Liver (tissue), 7 donors: ENCODE measurements at regions not wholly inside any gene's neighbourhood (a gene's known extent, or its start where the extent isn't known, plus 50 kb on each side); places are given as distances from the start of the nearest gene placed in this dataset.

ENCODE experiments used
- DNase-seq: peaks from one replicate; pipeline ENCODE4 v3.0.0-alpha.2; 2017; ENCODE audit warnings: low spot score
- H3K27ac ChIP-seq, 2 donors: one replicate each; pipeline ENCODE4 v1.7.0; 2013; ENCODE audit warnings: inconsistent platforms in 2 of 2, low read length in 2 of 2, control low read depth in 1 of 2, low read depth in 1 of 2, mild to moderate bottlenecking in 1 of 2
- H3K27me3 ChIP-seq, 4 donors: one replicate each; pipeline versions ENCODE4 v1.6.1 to v1.7.0; 2013; ENCODE audit warnings: low read length in 3 of 4, inconsistent platforms in 1 of 4, mild to moderate bottlenecking in 1 of 4, moderate library complexity in 1 of 4; ENCODE audit not compliant: control insufficient read depth in 4 of 4, insufficient read depth in 4 of 4
- H3K36me3 ChIP-seq, 4 donors: one replicate each; pipeline versions ENCODE4 v1.6.1 to v1.7.0; 2013; ENCODE audit warnings: low read length in 3 of 4, mild to moderate bottlenecking in 3 of 4, low read depth in 1 of 4, moderate library complexity in 1 of 4; ENCODE audit not compliant: control insufficient read depth in 4 of 4, insufficient read depth in 3 of 4
- H3K4me1 ChIP-seq, 4 donors: one replicate each; pipeline versions ENCODE4 v1.6.1 to v1.7.0; 2013; ENCODE audit warnings: low read length in 3 of 4, mild to moderate bottlenecking in 3 of 4, moderate library complexity in 1 of 4; ENCODE audit not compliant: control insufficient read depth in 4 of 4, insufficient read depth in 4 of 4
- H3K4me3 ChIP-seq, 3 donors: one replicate each; pipeline versions ENCODE4 v1.6.1 to v1.7.0; 2013; ENCODE audit warnings: low read length in 3 of 3, control low read depth in 1 of 3, low read depth in 1 of 3, mild to moderate bottlenecking in 1 of 3
- H3K9ac ChIP-seq, 2 donors: one replicate each; pipeline ENCODE4 v1.7.0; 2013; ENCODE audit warnings: low read length in 2 of 2, mild to moderate bottlenecking in 2 of 2, moderate library complexity in 2 of 2, control low read depth in 1 of 2, low read depth in 1 of 2
- H3K9me3 ChIP-seq, 4 donors: one replicate each; pipeline versions ENCODE4 v1.6.1 to v1.7.0; 2013; ENCODE audit warnings: low read length in 3 of 4; ENCODE audit not compliant: control insufficient read depth in 4 of 4
- EGR1 ChIP-seq, 2 donors: IDR thresholded peaks; 2 replicates each; pipeline ENCODE4 v1.6.1; 2016 to 2018; ENCODE audit warnings: antibody characterized with exemption in 2 of 2, low read depth in 2 of 2
- FOXA1 ChIP-seq: IDR thresholded peaks from 2 replicates; pipeline ENCODE4 v1.6.1; 2016; ENCODE audit warnings: antibody characterized with exemption
- FOXA2 ChIP-seq: IDR thresholded peaks from 2 replicates; pipeline ENCODE4 v1.6.1; 2016; ENCODE audit warnings: antibody characterized with exemption
- GABPA ChIP-seq, 2 donors: IDR thresholded peaks in 1 of 2; conservative IDR thresholded peaks in 1 of 2; 2 replicates each; pipeline ENCODE4 v1.6.1; 2016; ENCODE audit warnings: antibody characterized with exemption in 2 of 2, mild to moderate bottlenecking in 1 of 2, moderate library complexity in 1 of 2
- HNF4A ChIP-seq, 2 donors: conservative IDR thresholded peaks; 2 replicates each; pipeline ENCODE4 v1.6.1; 2016; ENCODE audit warnings: antibody characterized with exemption in 2 of 2, mild to moderate bottlenecking in 2 of 2
- HNF4G ChIP-seq: IDR thresholded peaks from 2 replicates; pipeline ENCODE4 v1.6.1; 2016; ENCODE audit warnings: antibody characterized with exemption
- JUND ChIP-seq, 2 donors: IDR thresholded peaks; 2 replicates each; pipeline ENCODE4 v1.6.1; 2016; ENCODE audit warnings: antibody characterized with exemption in 2 of 2
- NR2F2 ChIP-seq: IDR thresholded peaks from 2 replicates; pipeline ENCODE4 v1.6.1; 2016; ENCODE audit warnings: antibody characterized with exemption
- RAD21 ChIP-seq, 2 donors: IDR thresholded peaks; 2 replicates each; pipeline ENCODE4 v1.6.1; 2016; ENCODE audit warnings: antibody characterized with exemption in 2 of 2, mild to moderate bottlenecking in 2 of 2
- RXRA ChIP-seq, 2 donors: IDR thresholded peaks; 2 replicates each; pipeline ENCODE4 v1.6.1; 2017 to 2018; ENCODE audit warnings: antibody characterized with exemption in 2 of 2, mild to moderate bottlenecking in 1 of 2
- TAF1 ChIP-seq: conservative IDR thresholded peaks from 2 replicates; pipeline ENCODE4 v1.6.1; 2016; ENCODE audit warnings: antibody characterized with exemption, mild to moderate bottlenecking
- YY1 ChIP-seq: IDR thresholded peaks from 2 replicates; pipeline ENCODE4 v1.6.1; 2016; ENCODE audit warnings: antibody characterized with exemption, mild to moderate bottlenecking
- WGBS: extraction: QIAGEN DNeasy Blood & Tissue Kit; methylation state at CpG from one replicate; pipeline ENCODE4 v1.1.7; 2013; 5-methylcytosine and 5-hydroxymethylcytosine counted together
- TF ChIP-seq, protein P1 (sequence below): IDR thresholded peaks from 2 replicates; pipeline ENCODE4 v1.6.1; 2016; ENCODE audit warnings: antibody characterized with exemption
- TF ChIP-seq, protein P2 (sequence below): IDR thresholded peaks from 2 replicates; pipeline ENCODE4 v1.6.1; 2016; ENCODE audit warnings: antibody characterized with exemption
- TF ChIP-seq, protein P3 (sequence below): IDR thresholded peaks from 2 replicates; pipeline ENCODE4 v1.6.1; 2016; ENCODE audit warnings: antibody characterized with exemption, mild to moderate bottlenecking
- TF ChIP-seq, protein P4 (sequence below): IDR thresholded peaks from 2 replicates; pipeline ENCODE4 v1.6.1; 2016; ENCODE audit warnings: antibody characterized with exemption
- donor health status: healthy.
- donor health status: healthy.
- donor health status: healthy.
- donor health status: healthy.

DNA sequence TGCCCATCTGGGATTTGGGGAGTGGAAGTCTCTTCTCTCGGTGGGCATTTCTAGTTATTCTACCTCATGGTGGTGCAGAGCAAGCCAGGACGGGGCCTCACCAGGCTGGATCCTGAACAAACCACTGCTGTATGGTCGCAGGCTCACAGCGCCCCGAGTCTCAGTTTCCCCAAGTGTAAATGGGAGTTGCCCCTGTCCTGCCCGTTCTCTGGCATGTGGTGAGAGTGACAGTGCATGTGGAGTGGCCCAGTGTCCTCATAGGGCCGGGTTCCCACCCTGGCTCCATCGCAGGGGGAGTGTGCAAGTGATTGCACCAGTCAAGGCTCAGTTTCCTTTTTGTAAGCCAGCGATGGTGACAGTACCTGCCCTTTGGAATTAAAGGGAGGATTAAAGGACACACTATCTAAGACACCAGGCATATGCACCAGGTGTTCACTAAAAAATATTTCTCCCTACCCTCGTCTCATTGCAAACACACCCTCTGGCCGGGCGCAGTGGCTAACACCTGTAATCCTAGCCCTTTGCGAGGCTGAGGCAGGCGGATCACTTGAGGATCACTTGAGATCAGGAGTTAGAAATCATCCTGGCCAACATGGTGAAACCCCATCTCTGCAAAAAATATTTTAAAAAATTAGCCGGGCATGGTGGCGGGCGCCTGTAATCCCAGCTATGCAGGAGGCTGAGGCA is 173.3 kb upstream of the MYCN start:
- H3K9ac ChIP-seq: no peak overlapping the region
- no peak for DNase-seq
- H3K27ac ChIP-seq: no peak overlapping the region
- H3K36me3 ChIP-seq: no peaks in the 10 kb centered on the region
- WGBS: 75% methylated on average over 17 of the region's 17 CpGs
- no peaks in the 10 kb centered on the region for H3K27me3 ChIP-seq
- H3K4me3 ChIP-seq: no peak overlapping the region
- TF ChIP-seq RAD21 (IDR thresholded peaks at IDR 0.05) (no peak), YY1 (no peak), HNF4A (conservative IDR thresholded peaks at IDR 0.05) (no peak), TAF1 (no peak), HNF4G (no peak), NR2F2 (no peak)
- TF ChIP-seq, protein P1, sequence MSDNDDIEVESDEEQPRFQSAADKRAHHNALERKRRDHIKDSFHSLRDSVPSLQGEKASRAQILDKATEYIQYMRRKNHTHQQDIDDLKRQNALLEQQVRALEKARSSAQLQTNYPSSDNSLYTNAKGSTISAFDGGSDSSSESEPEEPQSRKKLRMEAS: no peak
- TF ChIP-seq, protein P2, sequence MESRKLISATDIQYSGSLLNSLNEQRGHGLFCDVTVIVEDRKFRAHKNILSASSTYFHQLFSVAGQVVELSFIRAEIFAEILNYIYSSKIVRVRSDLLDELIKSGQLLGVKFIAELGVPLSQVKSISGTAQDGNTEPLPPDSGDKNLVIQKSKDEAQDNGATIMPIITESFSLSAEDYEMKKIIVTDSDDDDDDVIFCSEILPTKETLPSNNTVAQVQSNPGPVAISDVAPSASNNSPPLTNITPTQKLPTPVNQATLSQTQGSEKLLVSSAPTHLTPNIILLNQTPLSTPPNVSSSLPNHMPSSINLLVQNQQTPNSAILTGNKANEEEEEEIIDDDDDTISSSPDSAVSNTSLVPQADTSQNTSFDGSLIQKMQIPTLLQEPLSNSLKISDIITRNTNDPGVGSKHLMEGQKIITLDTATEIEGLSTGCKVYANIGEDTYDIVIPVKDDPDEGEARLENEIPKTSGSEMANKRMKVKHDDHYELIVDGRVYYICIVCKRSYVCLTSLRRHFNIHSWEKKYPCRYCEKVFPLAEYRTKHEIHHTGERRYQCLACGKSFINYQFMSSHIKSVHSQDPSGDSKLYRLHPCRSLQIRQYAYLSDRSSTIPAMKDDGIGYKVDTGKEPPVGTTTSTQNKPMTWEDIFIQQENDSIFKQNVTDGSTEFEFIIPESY: no peak
- TF ChIP-seq, protein P3, sequence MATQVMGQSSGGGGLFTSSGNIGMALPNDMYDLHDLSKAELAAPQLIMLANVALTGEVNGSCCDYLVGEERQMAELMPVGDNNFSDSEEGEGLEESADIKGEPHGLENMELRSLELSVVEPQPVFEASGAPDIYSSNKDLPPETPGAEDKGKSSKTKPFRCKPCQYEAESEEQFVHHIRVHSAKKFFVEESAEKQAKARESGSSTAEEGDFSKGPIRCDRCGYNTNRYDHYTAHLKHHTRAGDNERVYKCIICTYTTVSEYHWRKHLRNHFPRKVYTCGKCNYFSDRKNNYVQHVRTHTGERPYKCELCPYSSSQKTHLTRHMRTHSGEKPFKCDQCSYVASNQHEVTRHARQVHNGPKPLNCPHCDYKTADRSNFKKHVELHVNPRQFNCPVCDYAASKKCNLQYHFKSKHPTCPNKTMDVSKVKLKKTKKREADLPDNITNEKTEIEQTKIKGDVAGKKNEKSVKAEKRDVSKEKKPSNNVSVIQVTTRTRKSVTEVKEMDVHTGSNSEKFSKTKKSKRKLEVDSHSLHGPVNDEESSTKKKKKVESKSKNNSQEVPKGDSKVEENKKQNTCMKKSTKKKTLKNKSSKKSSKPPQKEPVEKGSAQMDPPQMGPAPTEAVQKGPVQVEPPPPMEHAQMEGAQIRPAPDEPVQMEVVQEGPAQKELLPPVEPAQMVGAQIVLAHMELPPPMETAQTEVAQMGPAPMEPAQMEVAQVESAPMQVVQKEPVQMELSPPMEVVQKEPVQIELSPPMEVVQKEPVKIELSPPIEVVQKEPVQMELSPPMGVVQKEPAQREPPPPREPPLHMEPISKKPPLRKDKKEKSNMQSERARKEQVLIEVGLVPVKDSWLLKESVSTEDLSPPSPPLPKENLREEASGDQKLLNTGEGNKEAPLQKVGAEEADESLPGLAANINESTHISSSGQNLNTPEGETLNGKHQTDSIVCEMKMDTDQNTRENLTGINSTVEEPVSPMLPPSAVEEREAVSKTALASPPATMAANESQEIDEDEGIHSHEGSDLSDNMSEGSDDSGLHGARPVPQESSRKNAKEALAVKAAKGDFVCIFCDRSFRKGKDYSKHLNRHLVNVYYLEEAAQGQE: no peak
- TF ChIP-seq, protein P4, sequence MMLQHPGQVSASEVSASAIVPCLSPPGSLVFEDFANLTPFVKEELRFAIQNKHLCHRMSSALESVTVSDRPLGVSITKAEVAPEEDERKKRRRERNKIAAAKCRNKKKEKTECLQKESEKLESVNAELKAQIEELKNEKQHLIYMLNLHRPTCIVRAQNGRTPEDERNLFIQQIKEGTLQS: no peak
- H3K4me1 ChIP-seq: peaks cover 22 to 34% (median 27%) of the 10 kb centered on the region in 4 donors
- H3K9me3 ChIP-seq: no peaks in the 10 kb centered on the region

DNA sequence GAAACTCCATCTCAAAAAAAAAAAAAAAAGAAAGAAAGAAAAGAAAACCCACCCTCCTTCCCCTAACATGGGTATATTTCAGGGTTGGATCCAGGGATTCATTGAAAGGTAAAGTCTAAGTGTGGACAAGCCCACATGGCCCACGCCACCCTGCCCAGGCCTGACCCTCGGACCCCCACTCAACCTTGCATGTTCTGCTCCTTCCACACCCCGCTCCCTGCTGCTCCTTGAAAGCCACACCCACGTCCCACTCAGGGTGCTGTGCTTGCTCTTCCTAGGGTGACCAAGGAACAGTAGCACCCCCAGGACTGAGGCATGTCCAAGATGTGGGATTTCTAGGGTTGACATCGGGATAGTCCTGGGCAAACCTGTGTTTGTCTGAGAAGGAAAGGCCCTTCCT is 172.7 kb upstream of the MYCN start:
- 87% methylated on average over 5 of the region's 5 CpGs for WGBS
- Histone ChIP-seq H3K9ac (no peak overlapping the region), H3K4me1 (peaks cover 18 to 29% (median 24%) of the 10 kb centered on the region in 4 donors), H3K27me3 (no peaks in the 10 kb centered on the region), H3K9me3 (no peaks in the 10 kb centered on the region), H3K4me3 (no peak overlapping the region), H3K36me3 (no peaks in the 10 kb centered on the region), H3K27ac (no peak overlapping the region)
- DNase-seq: no peak
- no peak for TF ChIP-seq FOXA1
- no peak for TF ChIP-seq NR2F2

DNA sequence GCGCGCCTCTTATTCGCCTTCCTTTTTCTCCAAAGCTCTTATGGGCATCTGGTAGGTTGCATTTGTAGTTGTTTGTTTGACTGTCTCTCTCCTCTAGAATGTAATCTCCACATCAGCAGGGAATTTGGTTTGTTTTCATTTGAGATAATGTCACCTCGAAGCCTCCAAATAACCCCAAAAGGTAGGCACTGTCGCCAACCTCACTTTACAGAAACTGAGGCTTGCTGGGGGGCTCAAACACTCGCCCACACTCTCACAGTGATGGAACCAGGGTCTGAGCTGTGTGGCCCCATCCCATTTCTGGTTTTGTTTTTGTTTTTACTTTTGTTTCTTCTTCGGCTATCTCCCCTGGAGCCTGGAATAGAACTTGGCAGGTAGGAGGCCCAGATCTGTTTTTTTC is 172.2 kb upstream of the MYCN start:
- H3K36me3 ChIP-seq: no peaks in the 10 kb centered on the region
- no peak overlapping the region for H3K4me3 ChIP-seq
- TF ChIP-seq HNF4G: no peak
- no peak for TF ChIP-seq GABPA (IDR thresholded peaks at IDR 0.05 in 1 of 2, conservative IDR thresholded peaks at IDR 0.05 in 1 of 2)
- TF ChIP-seq HNF4A (conservative IDR thresholded peaks at IDR 0.05): no peak
- no peak for TF ChIP-seq RAD21 (IDR thresholded peaks at IDR 0.05)
- TF ChIP-seq, protein P2: no peak
- no peak for TF ChIP-seq RXRA (IDR thresholded peaks at IDR 0.05)
- TF ChIP-seq TAF1: no peak
- TF ChIP-seq, protein P1: no peak
- no peak for TF ChIP-seq YY1
- no peak for TF ChIP-seq JUND (IDR thresholded peaks at IDR 0.05)
- no peak for TF ChIP-seq FOXA2
- no peak for TF ChIP-seq EGR1 (IDR thresholded peaks at IDR 0.05; ENCODE audit: low read depth in 2 of 2)
- TF ChIP-seq, protein P4: no peak
- no peak for DNase-seq
- no peaks in the 10 kb centered on the region for H3K27me3 ChIP-seq
- no peak overlapping the region for H3K9ac ChIP-seq
- peaks cover 18 to 26% (median 23%) of the 10 kb centered on the region in 4 donors for H3K4me1 ChIP-seq
- WGBS: 79% methylated on average over 7 of the region's 7 CpGs
- H3K9me3 ChIP-seq: no peaks in the 10 kb centered on the region
- H3K27ac ChIP-seq: no peak overlapping the region
